ENCODE measurements at regions not wholly inside any gene's neighbourhood (a gene's known extent, or its start where the extent isn't known, plus 50 kb on each side); places are given as distances from the start of the nearest gene placed in this dataset.

DNA sequence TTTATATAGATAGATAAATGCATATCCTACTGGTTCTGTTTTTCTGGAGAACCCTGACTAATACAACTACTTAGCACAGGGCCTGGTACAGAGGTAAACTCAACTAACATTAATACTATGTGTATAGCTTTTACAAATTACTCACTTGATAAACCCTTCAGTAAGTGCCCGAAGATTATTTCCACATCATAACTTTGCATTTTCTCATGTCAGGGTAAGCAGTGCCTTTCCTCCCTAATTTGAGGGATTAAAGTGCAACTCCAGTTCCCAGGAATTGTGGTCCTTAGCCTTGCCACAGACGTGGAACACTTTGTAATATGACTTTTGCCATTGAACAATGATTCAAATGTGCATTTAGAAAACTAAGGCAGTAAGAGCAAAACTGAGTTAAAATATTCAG, 147.5 kb upstream of the SMLR1 start:
- Histone ChIP-seq H3K27me3 (replicated peaks; ENCODE audit: control insufficient read depth, insufficient read depth, low read length) (no peaks in the 10 kb centered on the region), H3K36me3 (ENCODE audit: control insufficient read depth, insufficient read depth, low read length) (no peaks in the 10 kb centered on the region), H3K4me3 (replicated peaks; ENCODE audit: low read depth, low read length) (no peak overlapping the region)
- no peak for TF ChIP-seq CTCF (IDR thresholded peaks at IDR 0.05; ENCODE audit: insufficient read depth, low read length, poor library complexity, severe bottlenecking)
- no peak for DNase-seq (ENCODE audit: extremely low read depth, insufficient read length)

DNA sequence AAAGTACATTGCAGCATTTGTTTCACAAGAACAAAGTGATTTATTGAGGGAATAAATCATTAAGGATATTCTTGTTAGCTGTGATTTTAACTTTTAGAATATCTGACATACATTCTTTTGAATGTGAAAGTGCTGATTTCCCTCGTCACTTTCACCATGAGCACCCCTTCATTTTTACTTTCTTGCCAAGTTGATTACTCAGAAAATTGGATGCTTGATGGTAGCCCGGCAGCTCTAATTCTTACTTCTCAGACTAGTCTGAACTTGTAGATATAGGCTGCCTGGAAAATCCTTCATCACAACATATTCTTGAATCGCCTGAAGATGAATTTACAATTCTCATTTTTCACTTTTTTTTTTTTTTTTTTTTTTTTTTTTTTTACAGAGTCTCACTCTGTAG, 147.1 kb upstream of the SMLR1 start:
- no peak for DNase-seq (ENCODE audit: extremely low read depth, insufficient read length)
- no peak for TF ChIP-seq CTCF (IDR thresholded peaks at IDR 0.05; ENCODE audit: insufficient read depth, low read length, poor library complexity, severe bottlenecking)
- H3K27me3 ChIP-seq (replicated peaks; ENCODE audit: control insufficient read depth, insufficient read depth, low read length): no peaks in the 10 kb centered on the region
- H3K36me3 ChIP-seq (ENCODE audit: control insufficient read depth, insufficient read depth, low read length): no peaks in the 10 kb centered on the region
- H3K4me3 ChIP-seq (replicated peaks; ENCODE audit: low read depth, low read length): no peak overlapping the region

DNA sequence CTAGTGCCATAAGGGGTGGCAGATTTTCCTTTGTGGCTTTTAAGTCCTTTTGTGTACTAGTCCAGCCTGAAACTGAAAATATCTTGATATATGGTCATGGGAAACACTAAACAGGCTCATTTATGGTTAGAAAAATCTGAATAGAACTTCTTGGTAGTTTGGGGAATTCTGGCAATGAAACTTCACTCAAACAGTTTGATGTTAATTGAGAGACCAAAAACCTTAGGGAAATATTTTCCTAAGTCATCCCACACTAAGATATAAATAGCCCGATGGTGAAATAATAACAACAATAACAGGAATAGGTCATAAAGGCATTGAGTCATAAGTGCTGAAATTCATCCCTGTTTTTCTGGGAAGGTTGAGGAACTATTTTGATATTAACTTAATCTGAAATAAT, 146.2 kb upstream of the SMLR1 start:
- H3K4me3 ChIP-seq (replicated peaks; ENCODE audit: low read depth, low read length): no peak overlapping the region
- no peak for DNase-seq (ENCODE audit: extremely low read depth, insufficient read length)
- no peaks in the 10 kb centered on the region for H3K36me3 ChIP-seq (ENCODE audit: control insufficient read depth, insufficient read depth, low read length)
- no peaks in the 10 kb centered on the region for H3K27me3 ChIP-seq (replicated peaks; ENCODE audit: control insufficient read depth, insufficient read depth, low read length)
- TF ChIP-seq CTCF (IDR thresholded peaks at IDR 0.05; ENCODE audit: insufficient read depth, low read length, poor library complexity, severe bottlenecking): no peak

GRCh38 chr6:130682066-130682465, 145.1 kb upstream of the SMLR1 start:
- Histone ChIP-seq H3K27me3 (replicated peaks; ENCODE audit: control insufficient read depth, insufficient read depth, low read length) (no peaks in the 10 kb centered on the region), H3K36me3 (ENCODE audit: control insufficient read depth, insufficient read depth, low read length) (no peaks in the 10 kb centered on the region), H3K4me3 (replicated peaks; ENCODE audit: low read depth, low read length) (no peak overlapping the region)
- no peak for TF ChIP-seq CTCF (IDR thresholded peaks at IDR 0.05; ENCODE audit: insufficient read depth, low read length, poor library complexity, severe bottlenecking)
- DNase-seq (ENCODE audit: extremely low read depth, insufficient read length): no peak

GRCh38 chr6:130683761-130684517, 143.3 kb upstream of the SMLR1 start:
- Histone ChIP-seq H3K4me3 (replicated peaks; ENCODE audit: low read depth, low read length) (no peak overlapping the region), H3K36me3 (ENCODE audit: control insufficient read depth, insufficient read depth, low read length) (no peaks in the 10 kb centered on the region), H3K27me3 (replicated peaks; ENCODE audit: control insufficient read depth, insufficient read depth, low read length) (no peaks in the 10 kb centered on the region)
- DNase-seq (ENCODE audit: extremely low read depth, insufficient read length): no peak
- no peak for TF ChIP-seq CTCF (IDR thresholded peaks at IDR 0.05; ENCODE audit: insufficient read depth, low read length, poor library complexity, severe bottlenecking)

DNA sequence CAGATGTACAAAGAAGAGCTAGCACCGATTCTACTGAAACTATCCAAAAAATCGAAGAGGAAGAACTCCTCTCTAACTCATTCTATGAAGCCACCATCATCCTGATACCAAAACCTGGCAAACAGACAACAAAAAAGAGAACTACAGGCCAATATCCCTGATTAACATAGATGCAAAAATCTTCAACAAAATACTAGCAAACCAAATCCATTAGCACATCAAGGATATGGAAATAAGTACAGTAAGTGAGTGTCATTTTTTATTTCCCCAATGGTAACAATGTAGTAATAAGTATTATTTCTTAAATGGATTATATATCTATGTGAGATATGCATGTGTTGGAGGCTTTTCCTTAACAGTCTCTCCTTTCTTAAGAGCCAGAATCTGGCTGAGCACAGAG, 134.5 kb upstream of the SMLR1 start:
- Histone ChIP-seq H3K4me3 (replicated peaks; ENCODE audit: low read depth, low read length) (no peak overlapping the region), H3K27me3 (replicated peaks; ENCODE audit: control insufficient read depth, insufficient read depth, low read length) (no peaks in the 10 kb centered on the region), H3K36me3 (ENCODE audit: control insufficient read depth, insufficient read depth, low read length) (no peaks in the 10 kb centered on the region)
- no peak for DNase-seq (ENCODE audit: extremely low read depth, insufficient read length)
- no peak for TF ChIP-seq CTCF (IDR thresholded peaks at IDR 0.05; ENCODE audit: insufficient read depth, low read length, poor library complexity, severe bottlenecking)
